K562 (cell line): ENCODE measurements at regions not wholly inside any gene's neighbourhood (a gene's known extent, or its start where the extent isn't known, plus 50 kb on each side); places are given as distances from the start of the nearest gene placed in this dataset.
A peak's percentile ranks its signal among the peaks of the same experiment; 100 is the strongest.

Experiments
- ATAC-seq: fragments of 200-7000 bp; cut with Tn5 transposase; 3 replicates; pipeline ENCODE4 v1.9.1; 2020; ENCODE audit warnings: moderate library complexity
- BruUV-seq: library from RNA; stranded (reverse); fragments of 400-500 nt; replicated peaks from 2 replicates; lab custom pipeline; 2021; lab: Mats Ljungman, UMichigan
- CTCF ChIA-PET: fragments of 300-600 bp; formaldehyde crosslinking; extraction: SDS; loops from one replicate; lab custom pipeline; 2021; ENCODE audit warnings: low intra/inter-chr PET ratio; lab: Yijun Ruan, JAX
- POLR2A ChIA-PET: fragments of 300-600, 350-650 bp; sonication (Branson Sonifier 250); formaldehyde crosslinking; extraction: SDS; loops from one replicate; lab custom pipeline; 2021; ENCODE audit warnings: antibody characterized with exemption, inconsistent platforms; lab: Yijun Ruan, JAX
- DNase-seq, 4 experiments: peaks; one replicate each; pipeline versions ENCODE4 v3.0.0 to v3.0.0-alpha.2; 2011 to 2018; ENCODE audit warnings: low spot score in 3 of 4, mixed read lengths in 3 of 4; ENCODE audit errors: extremely low read depth in 1 of 4
- FAIRE-seq: peaks from 2 replicates; lab custom pipeline; 2011; peaks lifted over from hg19 to GRCh38; lab: Jason Lieb, UNC
- H2AFZ ChIP-seq: 2 replicates; pipeline ENCODE4 v1.6.0; 2011; ENCODE audit warnings: low read depth, low read length, control low read depth, inconsistent platforms
- H3K27ac ChIP-seq: fragments of 200-600 bp; 3 replicates; pipeline ENCODE4 v1.8.0; 2011; ENCODE audit warnings: low read depth, mild to moderate bottlenecking, control low read depth, inconsistent platforms, low read length, moderate library complexity, mixed read lengths; ENCODE audit errors: extremely low read depth
- H3K27me3 ChIP-seq, 2 experiments: fragments of 300-600 bp in 1 of 2; 2 replicates in 1 of 2; 3 replicates in 1 of 2; pipeline versions ENCODE4 v1.6.0 to v1.8.0; 2011; ENCODE audit warnings: inconsistent platforms in 2 of 2, low read length in 2 of 2, mild to moderate bottlenecking in 1 of 2, mixed read lengths in 1 of 2, moderate library complexity in 1 of 2; ENCODE audit not compliant: control insufficient read depth in 2 of 2, insufficient read depth in 2 of 2
- H3K36me3 ChIP-seq: fragments of 300-600 bp; 3 replicates; pipeline ENCODE4 v1.8.0; 2011; ENCODE audit warnings: mild to moderate bottlenecking, low read length, inconsistent platforms; ENCODE audit not compliant: control insufficient read depth, insufficient read depth
- H3K4me1 ChIP-seq, 2 experiments: fragments of 200-600 bp in 1 of 2; replicated peaks in 1 of 2; 2 replicates in 1 of 2; 3 replicates in 1 of 2; pipeline versions ENCODE4 v1.5.1 to v1.8.0; 2011; ENCODE audit warnings: inconsistent platforms in 2 of 2, low read length in 2 of 2, mild to moderate bottlenecking in 1 of 2, mixed read lengths in 1 of 2, moderate library complexity in 1 of 2; ENCODE audit not compliant: control insufficient read depth in 2 of 2, insufficient read depth in 2 of 2
- H3K4me2 ChIP-seq: 2 replicates; pipeline ENCODE4 v1.6.1; 2011; ENCODE audit warnings: low read length, control low read depth, inconsistent platforms, mixed read lengths; ENCODE audit not compliant: insufficient read depth
- H3K4me3 ChIP-seq: fragments of 200-600 bp; sonication (generic), shearing (Covaris generic); 2 replicates; pipeline ENCODE4 v1.5.1; 2016; ENCODE audit warnings: control low read depth, inconsistent platforms
- H3K79me2 ChIP-seq: fragments of 200-600 bp; 3 replicates; pipeline ENCODE4 v1.8.0; 2011; ENCODE audit warnings: low read length, inconsistent platforms; ENCODE audit not compliant: control insufficient read depth, insufficient read depth
- H3K9ac ChIP-seq, 2 experiments: 2 replicates each; pipeline versions ENCODE4 v1.6.0 to v1.6.1; 2011; ENCODE audit warnings: low read depth in 2 of 2, low read length in 2 of 2, control low read depth in 1 of 2, inconsistent platforms in 1 of 2, mild to moderate bottlenecking in 1 of 2, mixed read lengths in 1 of 2; ENCODE audit not compliant: insufficient read depth in 1 of 2
- H3K9me1 ChIP-seq: one replicate; pipeline ENCODE4 v1.6.0; 2011; ENCODE audit warnings: inconsistent platforms, mild to moderate bottlenecking, low read length, moderate library complexity; ENCODE audit not compliant: control insufficient read depth, insufficient read depth
- H3K9me3 ChIP-seq: replicated peaks from 2 replicates; pipeline ENCODE4 v1.5.1; 2011; ENCODE audit warnings: low read depth, low read length, inconsistent platforms; ENCODE audit not compliant: control insufficient read depth, insufficient read depth
- H4K20me1 ChIP-seq: replicated peaks from 2 replicates; pipeline ENCODE4 v1.6.1; 2011; ENCODE audit warnings: low read length, inconsistent platforms, mixed read lengths; ENCODE audit not compliant: control insufficient read depth, insufficient read depth
- CAMTA2 ChIP-seq: fragments of 250-450 bp; sonication (Bioruptor Pico); conservative IDR thresholded peaks from 2 replicates; pipeline ENCODE4 v1.5.1; 2022
- CTCF ChIP-seq, 3 experiments: IDR thresholded peaks in 2 of 3; conservative IDR thresholded peaks in 1 of 3; 2 replicates each; pipeline ENCODE4 v1.5.1; 2011 to 2012; ENCODE audit warnings: low read length in 3 of 3, mild to moderate bottlenecking in 3 of 3, control low read depth in 2 of 3, improper control_type of control experiment in 1 of 3, inconsistent platforms in 1 of 3, low read depth in 1 of 3, mixed read lengths in 1 of 3, moderate library complexity in 1 of 3; ENCODE audit not compliant: insufficient read depth in 2 of 3
- KLF13 ChIP-seq: fragments of 450-650 bp; IDR thresholded peaks from 2 replicates; pipeline ENCODE4 v1.6.1; 2016; ENCODE audit warnings: missing genetic modification characterization, low read depth, mild to moderate bottlenecking, missing compliant biosample characterization, moderate library complexity, borderline replicate concordance
- PTRF ChIP-seq: fragments of 450-650 bp; IDR thresholded peaks from 2 replicates; pipeline ENCODE4 v1.6.1; 2016; ENCODE audit warnings: mild to moderate bottlenecking, missing genetic modification characterization, missing compliant biosample characterization
- PYGO2 ChIP-seq: fragments of 450-650 bp; IDR thresholded peaks from 2 replicates; pipeline ENCODE4 v1.6.1; 2016; ENCODE audit warnings: mild to moderate bottlenecking, missing genetic modification characterization, moderate library complexity, missing compliant biosample characterization
- RAD21 ChIP-seq, 2 experiments: fragments of 250-450 bp in 1 of 2; fragments of 450-650 bp in 1 of 2; sonication (Bioruptor Pico) in 1 of 2; formaldehyde crosslinking in 1 of 2; IDR thresholded peaks in 1 of 2; conservative IDR thresholded peaks in 1 of 2; 2 replicates each; pipeline versions ENCODE4 v1.4.0 to v1.8.0; 2020 to 2022; ENCODE audit warnings: mild to moderate bottlenecking in 2 of 2, moderate library complexity in 1 of 2
- RB1 ChIP-seq: fragments of 450-650 bp; IDR thresholded peaks from 2 replicates; pipeline ENCODE4 v1.6.1; 2017; ENCODE audit warnings: low read depth, mild to moderate bottlenecking
- SMC3 ChIP-seq: conservative IDR thresholded peaks from 2 replicates; pipeline ENCODE4 v1.6.1; 2011; ENCODE audit warnings: low read depth, low read length, improper control_type of control experiment; ENCODE audit not compliant: insufficient read depth
- VEZF1 ChIP-seq: fragments of 200-800 bp; sonication (Bioruptor generic); IDR thresholded peaks from 2 replicates; pipeline ENCODE4 v1.6.1; 2017; ENCODE audit warnings: missing genetic modification characterization, missing compliant biosample characterization
- ZBTB33 ChIP-seq: sonication (generic); formaldehyde crosslinking; IDR thresholded peaks from 2 replicates; pipeline ENCODE4 v1.8.1; 2023; ENCODE audit warnings: mild to moderate bottlenecking, missing genetic modification reagents
- ZBTB7A ChIP-seq: IDR thresholded peaks from 2 replicates; pipeline ENCODE4 v1.6.1; 2011; ENCODE audit warnings: low read depth, mild to moderate bottlenecking, low read length, moderate library complexity, borderline replicate concordance; ENCODE audit not compliant: control insufficient read depth
- ZFPM2 ChIP-seq: fragments of 250-450 bp; sonication (Bioruptor Pico); IDR thresholded peaks from 2 replicates; pipeline ENCODE4 v1.5.1; 2022; ENCODE audit warnings: mild to moderate bottlenecking
- ZNF24 ChIP-seq: fragments of 450-650 bp; IDR thresholded peaks from 2 replicates; pipeline ENCODE4 v1.6.1; 2016
- ZNF717 ChIP-seq: fragments of 250-450 bp; sonication (Bioruptor Pico); IDR thresholded peaks from 2 replicates; pipeline ENCODE4 v1.5.0; 2021
- ZNF79 ChIP-seq: fragments of 250-450 bp; sonication (Bioruptor Pico); IDR thresholded peaks from 2 replicates; pipeline ENCODE4 v1.4.0; 2020; ENCODE audit warnings: low read depth, mild to moderate bottlenecking, moderate library complexity
- WGBS: fragments of 100-300 bp; shearing (Covaris generic); methylation state at CpG from one replicate; pipeline ENCODE4 v1.1.6; 2016; ENCODE audit warnings: low coverage, mixed read lengths; ENCODE audit not compliant: insufficient coverage; ENCODE audit errors: missing lambda C conversion rate; 5-methylcytosine and 5-hydroxymethylcytosine counted together
- in situ Hi-C: fragments of 300-500 bp; cut with MboI; formaldehyde crosslinking; loops from 4 replicates; pipeline ENCODE4 v1.15.0; 2018; ENCODE audit warnings: inconsistent platforms, mixed read lengths
- intact Hi-C: fragments of 100-400 bp; cut with micrococcal nuclease; formaldehyde crosslinking; loops from 2 replicates; pipeline ENCODE4 v1.14.2; 2022

- in situ Hi-C loops, result loop anchor here (10.0 to 25.0 kb wide), 2 partner anchors 177 to 1354 kb away; no protein-coding TSS in a partner anchor
- ATAC-seq, result peak; percentile 96
- TF ChIP-seq RAD21 (CRISPR knock-in tag; conservative IDR thresholded peaks at IDR 0.05 in 1 of 2, IDR thresholded peaks at IDR 0.05 in 1 of 2) (peak; percentile 65 to 78), ZNF24 (no peak), ZBTB33 (no peak), ZFPM2 (CRISPR knock-in tag) (no peak), PTRF (tag) (no peak), SMC3 (peak; percentile 50), ZNF717 (no peak), ZNF79 (CRISPR knock-in tag) (no peak), CAMTA2 (CRISPR knock-in tag) (no peak), ZBTB7A (peak; percentile 26; the same call in 1 of the 2 replicates), VEZF1 (CRISPR knock-in tag) (no peak), CTCF (IDR thresholded peaks at IDR 0.05 in 2 of 3, conservative IDR thresholded peaks at IDR 0.05 in 1 of 3; ENCODE audit: insufficient read depth in 2 of 3, low read depth in 1 of 3, low read length in 3 of 3) (peak; percentile 79 to 92 (median 85)), RB1 (peak; percentile 44; the same call in 1 of the 2 replicates), KLF13 (tag) (no peak), PYGO2 (tag) (no peak)
These were observed 81.0 kb downstream of the BUD13 start for GRCh38 chr11:116691771-116692177.

More at GRCh38 chr11:116691771-116692177, 81.0 kb downstream of the BUD13 start:
- Histone ChIP-seq H3K9me1 (no peaks in the 10 kb centered on the region), H3K36me3 (no peaks in the 10 kb centered on the region), H3K27me3 (peaks cover 0 to 12% of the 10 kb centered on the region in 2 experiments; a peak in 1 of 5 replicates), H3K4me2 (no peak overlapping the region), H4K20me1 (peaks cover 11% of the 10 kb centered on the region; the same call in 1 of the 2 replicates), H3K4me3 (no peak overlapping the region), H3K4me1 (no peaks in the 10 kb centered on the region), H2AFZ (no peak overlapping the region; the same call in 1 of the 2 replicates), H3K79me2 (no peaks in the 10 kb centered on the region), H3K27ac (no peak overlapping the region), H3K9ac (no peak overlapping the region), H3K9me3 (no peaks in the 10 kb centered on the region)
- DNase-seq (peak; percentile 64 to 86 (median 82)), FAIRE-seq (peak; percentile 82)
- WGBS, result under 1% methylated on average over 10 of the region's 10 CpGs
- no TSS peak for BruUV-seq
- CTCF ChIA-PET, result interaction anchor here (0.6 to 2.4 kb wide), 5 partner anchors 178 to 701 kb away, joined by 3 to 10 read pairs (median 4); no protein-coding TSS in a partner anchor
- POLR2A ChIA-PET, result interaction anchor here (0.6 kb wide), 1 partner anchor 31 kb away, joined by 3 read pairs; no protein-coding TSS in a partner anchor
- intact Hi-C loops, result loop anchor here (1.0 to 10.0 kb wide), 8 partner anchors 49 to 1367 kb away; no protein-coding TSS in a partner anchor
